Right atrium auricular region (tissue), 2 donors: ENCODE measurements at regions not wholly inside any gene's neighbourhood (a gene's known extent, or its start where the extent isn't known, plus 50 kb on each side); places are given as distances from the start of the nearest gene placed in this dataset.

Experiments used
- DNase-seq: peaks from one replicate; pipeline ENCODE4 v3.0.0-alpha.2; 2019; ENCODE audit warnings: low spot score
- H3K27ac ChIP-seq, 2 donors: fragments of 200-600 bp; sonication (generic); 1 replicate in 1 of 2; 2 replicates in 1 of 2; pipeline ENCODE4 v1.5.1; 2016 to 2019
- H3K27me3 ChIP-seq, 2 donors: fragments of 200-600 bp; sonication (generic); one replicate each; pipeline versions ENCODE4 v1.5.1 to v1.6.0; 2017 to 2019
- H3K36me3 ChIP-seq: fragments of 200-600 bp; sonication (generic); one replicate; pipeline ENCODE4 v1.5.1; 2016
- H3K4me1 ChIP-seq, 2 donors: fragments of 200-600 bp; sonication (generic); one replicate each; pipeline versions ENCODE4 v1.5.1 to v1.6.0; 2017 to 2019
- H3K4me3 ChIP-seq, 2 donors: fragments of 200-600 bp; sonication (generic); 1 replicate in 1 of 2; 2 replicates in 1 of 2; pipeline ENCODE4 v1.5.1; 2017 to 2019; ENCODE audit warnings: mild to moderate bottlenecking in 1 of 2, moderate library complexity in 1 of 2
- H3K9me3 ChIP-seq, 2 donors: fragments of 200-600 bp; sonication (generic); one replicate each; pipeline ENCODE4 v1.5.1; 2019
- CTCF ChIP-seq, 2 donors: fragments of 200-600 bp; sonication (generic); IDR thresholded peaks; one replicate each; pipeline ENCODE4 v1.5.1; 2019; ENCODE audit warnings: antibody characterized with exemption in 2 of 2

- Histone ChIP-seq H3K27me3 (no peaks in the 10 kb centered on the region), H3K4me3 (no peak overlapping the region), H3K27ac (no peak overlapping the region), H3K9me3 (no peaks in the 10 kb centered on the region), H3K4me1 (no peaks in the 10 kb centered on the region), H3K36me3 (no peaks in the 10 kb centered on the region)
- no peak for TF ChIP-seq CTCF (IDR thresholded peaks at IDR 0.05)
- no peak for DNase-seq
Measured at GRCh38 chr2:220227266-220227920, 600.0 kb downstream of the SLC4A3 start.

GRCh38 chr2:220228310-220229006, 601.0 kb downstream of the SLC4A3 start:
- no peak overlapping the region for H3K4me3 ChIP-seq
- no peaks in the 10 kb centered on the region for H3K27me3 ChIP-seq
- H3K27ac ChIP-seq: no peak overlapping the region
- no peaks in the 10 kb centered on the region for H3K9me3 ChIP-seq
- DNase-seq: no peak
- no peak for TF ChIP-seq CTCF (IDR thresholded peaks at IDR 0.05)
- H3K36me3 ChIP-seq: no peaks in the 10 kb centered on the region
- no peaks in the 10 kb centered on the region for H3K4me1 ChIP-seq

- H3K36me3 ChIP-seq: no peaks in the 10 kb centered on the region
Measured at GRCh38 chr2:220240641-220241040, 613.2 kb downstream of the SLC4A3 start.

GRCh38 chr2:220241423-220241822, 614.0 kb downstream of the SLC4A3 start:
- no peak overlapping the region for H3K27ac ChIP-seq
- no peak for TF ChIP-seq CTCF (IDR thresholded peaks at IDR 0.05)
- H3K27me3 ChIP-seq: no peaks in the 10 kb centered on the region
- DNase-seq: no peak
- H3K36me3 ChIP-seq: no peaks in the 10 kb centered on the region
- H3K9me3 ChIP-seq: no peaks in the 10 kb centered on the region
- H3K4me1 ChIP-seq: no peaks in the 10 kb centered on the region
- H3K4me3 ChIP-seq: no peak overlapping the region

More at GRCh38 chr2:220240641-220241040, 613.2 kb downstream of the SLC4A3 start:
- H3K4me3 ChIP-seq: no peak overlapping the region
- no peak overlapping the region for H3K27ac ChIP-seq
- no peaks in the 10 kb centered on the region for H3K9me3 ChIP-seq
- no peak for DNase-seq
- no peaks in the 10 kb centered on the region for H3K4me1 ChIP-seq
- TF ChIP-seq CTCF (IDR thresholded peaks at IDR 0.05): no peak
- no peaks in the 10 kb centered on the region for H3K27me3 ChIP-seq

- no peak overlapping the region for H3K27ac ChIP-seq
- H3K4me1 ChIP-seq: no peaks in the 10 kb centered on the region
- H3K36me3 ChIP-seq: no peaks in the 10 kb centered on the region
- DNase-seq: no peak
- TF ChIP-seq CTCF (IDR thresholded peaks at IDR 0.05): no peak
- H3K4me3 ChIP-seq: no peak overlapping the region
- H3K27me3 ChIP-seq: no peaks in the 10 kb centered on the region
- H3K9me3 ChIP-seq: no peaks in the 10 kb centered on the region
Measured at GRCh38 chr2:220243571-220243970, 616.1 kb downstream of the SLC4A3 start.
